Ecto neural progenitor cell (in vitro differentiated cells): ENCODE measurements at regions not wholly inside any gene's neighbourhood (a gene's known extent, or its start where the extent isn't known, plus 50 kb on each side); places are given as distances from the start of the nearest gene placed in this dataset.

Experiments
- DNase-seq: peaks from one replicate; pipeline ENCODE4 v3.0.0-alpha.2; 2018; ENCODE audit warnings: low spot score

DNA sequence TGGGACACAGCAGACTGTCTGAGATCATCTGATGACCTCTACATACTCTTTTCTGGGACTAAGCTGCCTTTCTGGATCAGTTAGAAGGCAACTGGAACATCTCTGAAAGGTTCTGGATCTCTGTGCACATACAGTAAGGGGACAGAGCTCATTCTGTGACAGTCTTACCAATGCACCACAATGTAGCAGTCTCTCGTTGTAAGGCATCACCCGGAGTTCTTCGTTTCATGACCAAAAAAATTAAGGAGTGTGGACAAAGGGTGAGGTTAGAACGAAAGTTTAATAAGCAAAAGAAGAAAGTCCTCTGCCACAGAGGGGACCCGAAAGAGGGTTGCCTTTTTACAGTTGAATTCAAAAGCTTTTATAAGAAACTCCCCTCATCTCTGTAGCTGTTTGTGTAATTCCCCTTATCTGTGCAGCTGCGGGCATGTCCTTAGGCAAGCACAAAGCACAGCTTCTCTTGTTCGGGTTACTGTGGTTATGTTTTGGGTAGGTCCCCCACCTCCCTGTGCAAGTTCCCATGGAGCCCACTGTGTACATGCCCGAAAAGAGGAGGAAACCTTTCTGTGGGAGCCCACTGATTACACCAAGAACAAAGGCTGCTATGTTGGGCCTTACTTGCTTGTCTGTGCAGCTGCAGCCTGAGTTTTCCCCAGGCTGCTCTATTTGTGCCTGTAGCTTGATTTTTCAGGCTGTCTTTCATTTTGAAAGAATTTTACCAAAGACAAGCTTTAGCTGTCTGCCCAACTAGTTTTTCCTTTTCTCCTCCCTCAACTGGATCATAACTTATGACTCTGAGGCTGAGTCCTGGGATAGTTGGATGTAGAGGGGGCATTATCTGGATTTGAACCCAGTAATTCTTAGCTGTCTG, 53.1 kb upstream of the CACNA1E start:
- no peak for DNase-seq
